ENCODE measurements at regions not wholly inside any gene's neighbourhood (a gene's known extent, or its start where the extent isn't known, plus 50 kb on each side); places are given as distances from the start of the nearest gene placed in this dataset.

DNA sequence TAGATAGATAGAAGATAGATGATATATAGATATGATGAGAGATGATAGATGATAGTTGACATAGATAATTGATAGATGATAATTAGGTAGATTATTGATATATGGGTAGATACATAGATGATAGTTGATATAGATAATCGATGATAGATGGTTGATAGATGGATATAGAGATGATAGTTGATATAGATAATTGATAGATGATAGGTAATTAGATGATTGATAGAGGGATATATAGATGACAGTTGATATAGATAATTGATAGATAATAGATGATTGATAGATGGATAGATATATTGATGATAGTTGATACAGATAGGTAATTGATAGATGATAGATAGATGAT, 72.3 kb downstream of the PRR15 start:
- TF ChIP-seq, protein P1, sequence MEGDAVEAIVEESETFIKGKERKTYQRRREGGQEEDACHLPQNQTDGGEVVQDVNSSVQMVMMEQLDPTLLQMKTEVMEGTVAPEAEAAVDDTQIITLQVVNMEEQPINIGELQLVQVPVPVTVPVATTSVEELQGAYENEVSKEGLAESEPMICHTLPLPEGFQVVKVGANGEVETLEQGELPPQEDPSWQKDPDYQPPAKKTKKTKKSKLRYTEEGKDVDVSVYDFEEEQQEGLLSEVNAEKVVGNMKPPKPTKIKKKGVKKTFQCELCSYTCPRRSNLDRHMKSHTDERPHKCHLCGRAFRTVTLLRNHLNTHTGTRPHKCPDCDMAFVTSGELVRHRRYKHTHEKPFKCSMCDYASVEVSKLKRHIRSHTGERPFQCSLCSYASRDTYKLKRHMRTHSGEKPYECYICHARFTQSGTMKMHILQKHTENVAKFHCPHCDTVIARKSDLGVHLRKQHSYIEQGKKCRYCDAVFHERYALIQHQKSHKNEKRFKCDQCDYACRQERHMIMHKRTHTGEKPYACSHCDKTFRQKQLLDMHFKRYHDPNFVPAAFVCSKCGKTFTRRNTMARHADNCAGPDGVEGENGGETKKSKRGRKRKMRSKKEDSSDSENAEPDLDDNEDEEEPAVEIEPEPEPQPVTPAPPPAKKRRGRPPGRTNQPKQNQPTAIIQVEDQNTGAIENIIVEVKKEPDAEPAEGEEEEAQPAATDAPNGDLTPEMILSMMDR (IDR thresholded peaks at IDR 0.05; ENCODE audit: low read depth, low read length, poor library complexity, severe bottlenecking) = no peak
- TF ChIP-seq EZH2phosphoT487 (IDR thresholded peaks at IDR 0.05; ENCODE audit: borderline replicate concordance, low read length) = no peak

Measured in DOHH2 (cell line).